IPS DF 6.9 (cell line): ENCODE measurements at regions not wholly inside any gene's neighbourhood (a gene's known extent, or its start where the extent isn't known, plus 50 kb on each side); places are given as distances from the start of the nearest gene placed in this dataset.
"Not testable (repeated sequence)": the region's sequence is repeated elsewhere in the genome, so short reads cannot be mapped to it uniquely, and the experiment has no call there.

Experiments used
- DNase-seq: peaks from one replicate; pipeline ENCODE4 v3.0.0-alpha.2; 2013; ENCODE audit warnings: low read depth, low spot score
- H3K27ac ChIP-seq: one replicate; pipeline ENCODE4 v1.5.1; 2013; ENCODE audit warnings: low read length, control low read depth
- H3K27me3 ChIP-seq: 2 replicates; pipeline ENCODE4 v1.6.1; 2013; ENCODE audit warnings: mild to moderate bottlenecking, low read length; ENCODE audit not compliant: control insufficient read depth, insufficient read depth
- H3K36me3 ChIP-seq: 2 replicates; pipeline ENCODE4 v1.6.1; 2013; ENCODE audit warnings: low read length; ENCODE audit not compliant: control insufficient read depth, insufficient read depth
- H3K4me1 ChIP-seq: 2 replicates; pipeline ENCODE4 v1.6.1; 2013; ENCODE audit warnings: low read length; ENCODE audit not compliant: control insufficient read depth, insufficient read depth
- H3K4me3 ChIP-seq: 2 replicates; pipeline ENCODE4 v1.5.1; 2013; ENCODE audit warnings: mild to moderate bottlenecking, low read length
- H3K9me3 ChIP-seq: 2 replicates; pipeline ENCODE4 v1.6.1; 2013; ENCODE audit warnings: low read length, inconsistent platforms; ENCODE audit not compliant: control insufficient read depth, insufficient read depth
- WGBS: extraction: QIAGEN DNeasy Blood & Tissue Kit; methylation state at CpG from one replicate; pipeline ENCODE4 v1.1.7; 2013; ENCODE audit warnings: mixed read lengths, missing lambda C conversion rate; ENCODE audit not compliant: insufficient read length, insufficient coverage; 5-methylcytosine and 5-hydroxymethylcytosine counted together

GRCh38 chr4:58871509-58871908 is 1761.3 kb upstream of the IGFBP7 start:
- Histone ChIP-seq H3K27ac (no peak overlapping the region), H3K27me3 (no peaks in the 10 kb centered on the region), H3K4me1 (no peaks in the 10 kb centered on the region), H3K4me3 (no peak overlapping the region), H3K9me3 (no peaks in the 10 kb centered on the region), H3K36me3 (no peaks in the 10 kb centered on the region)
- no CpG with 5 or more reads among the region's 3 CpGs for WGBS
- no peak for DNase-seq

- Histone ChIP-seq H3K9me3 (no peaks in the 10 kb centered on the region), H3K4me3 (no peak overlapping the region), H3K36me3 (no peaks in the 10 kb centered on the region), H3K4me1 (no peaks in the 10 kb centered on the region), H3K27me3 (no peaks in the 10 kb centered on the region), H3K27ac (no peak overlapping the region)
- WGBS: no CpG with 5 or more reads among the region's 1 CpG
- DNase-seq: no peak
Measured at GRCh38 chr4:58849026-58849425, 1738.8 kb upstream of the IGFBP7 start.

DNA sequence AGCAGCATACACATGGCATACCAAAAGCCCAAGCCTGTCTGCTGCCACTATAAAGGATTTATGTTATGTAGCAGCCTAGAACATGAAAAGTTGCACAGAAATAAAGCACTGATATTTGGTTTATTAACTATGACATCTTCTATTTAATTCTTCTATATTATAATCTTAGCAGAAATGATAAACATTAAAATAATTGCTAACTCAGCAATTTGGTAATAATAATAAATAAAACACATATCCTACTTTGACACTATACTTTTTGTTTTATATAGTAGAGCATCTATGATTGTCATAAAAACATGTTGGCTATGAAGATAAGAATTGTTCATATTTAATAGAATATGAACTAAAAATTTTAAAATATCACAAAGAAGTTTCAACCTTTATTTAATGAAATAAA is 1733.3 kb upstream of the IGFBP7 start:
- no peak overlapping the region for H3K27ac ChIP-seq
- no peak for DNase-seq
- no peaks in the 10 kb centered on the region for H3K9me3 ChIP-seq
- H3K36me3 ChIP-seq: no peaks in the 10 kb centered on the region
- no peak overlapping the region for H3K4me3 ChIP-seq
- no peaks in the 10 kb centered on the region for H3K27me3 ChIP-seq
- no peaks in the 10 kb centered on the region for H3K4me1 ChIP-seq

DNA sequence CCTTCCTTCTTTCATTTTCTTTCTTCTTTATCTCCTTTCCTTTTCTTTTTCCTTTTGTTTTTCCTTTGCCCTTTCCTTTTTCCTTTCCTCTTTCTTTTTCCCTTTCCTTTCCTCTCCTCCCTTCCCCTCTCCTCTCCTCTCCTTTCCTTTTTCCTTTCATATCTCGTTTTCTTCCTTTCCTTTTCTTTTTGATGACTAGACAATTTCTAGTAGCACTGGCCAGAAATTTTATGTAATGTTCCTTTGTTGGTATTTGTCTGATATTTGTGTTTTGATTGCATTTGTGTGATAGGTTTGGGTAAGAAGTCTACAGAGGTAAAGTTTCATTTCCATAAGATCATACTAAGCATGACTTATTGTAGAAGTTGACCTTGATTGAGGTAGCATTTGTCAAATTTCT is 1722.9 kb upstream of the IGFBP7 start:
- no peak for DNase-seq
- 100% methylated on average over 1 of the region's 1 CpG for WGBS
- H3K4me1 ChIP-seq: no peaks in the 10 kb centered on the region
- no peak overlapping the region for H3K4me3 ChIP-seq
- H3K27me3 ChIP-seq: no peaks in the 10 kb centered on the region
- H3K27ac ChIP-seq: no peak overlapping the region
- H3K9me3 ChIP-seq: no peaks in the 10 kb centered on the region
- H3K36me3 ChIP-seq: no peaks in the 10 kb centered on the region

DNA sequence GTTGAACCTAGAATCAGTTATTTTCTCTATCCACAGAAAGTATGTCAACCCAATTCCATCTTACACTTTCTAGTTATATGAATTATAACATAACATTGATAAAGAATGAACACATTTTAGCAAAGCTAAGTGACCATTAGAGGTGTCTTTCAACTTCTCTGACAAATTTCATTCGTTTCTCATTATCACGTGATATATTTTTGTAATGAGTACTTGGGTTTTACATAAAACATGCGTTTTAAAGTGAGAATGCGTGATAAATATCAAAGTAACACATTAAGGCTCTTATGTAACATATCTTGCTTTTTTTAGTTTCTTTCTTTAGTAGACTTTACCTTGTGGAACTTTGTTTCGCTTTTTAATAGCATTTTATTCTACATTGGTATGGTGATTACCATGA is 1715.1 kb upstream of the IGFBP7 start:
- WGBS: no CpG with 5 or more reads among the region's 5 CpGs
- Histone ChIP-seq H3K36me3 (no peaks in the 10 kb centered on the region), H3K27me3 (no peaks in the 10 kb centered on the region), H3K4me3 (no peak overlapping the region), H3K27ac (no peak overlapping the region), H3K9me3 (no peaks in the 10 kb centered on the region), H3K4me1 (no peaks in the 10 kb centered on the region)
- DNase-seq: no peak

DNA sequence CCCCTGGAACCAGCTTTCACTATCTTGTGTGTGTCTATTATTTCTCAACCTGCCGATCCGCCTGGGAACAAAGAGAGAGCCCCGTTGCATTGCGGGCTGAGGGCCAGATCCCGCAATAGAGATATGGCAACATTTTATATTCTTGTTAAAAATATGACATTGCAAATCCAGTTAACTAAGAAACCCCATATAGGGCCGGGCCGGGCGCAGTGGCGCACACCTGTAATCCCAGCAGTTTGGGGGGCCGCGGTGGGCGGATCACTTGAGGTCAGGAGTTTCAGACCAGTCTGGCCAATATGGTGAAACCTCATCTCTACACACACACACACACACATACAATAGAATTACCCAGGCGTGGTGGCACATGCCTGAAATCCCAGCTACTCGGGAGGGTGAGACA is 1708.4 kb upstream of the IGFBP7 start:
- WGBS: no CpG with 5 or more reads among the region's 14 CpGs
- H3K4me3 ChIP-seq, H3K36me3 ChIP-seq, H3K27me3 ChIP-seq, H3K4me1 ChIP-seq, DNase-seq, H3K9me3 ChIP-seq, H3K27ac ChIP-seq: not testable (repeated sequence)

DNA sequence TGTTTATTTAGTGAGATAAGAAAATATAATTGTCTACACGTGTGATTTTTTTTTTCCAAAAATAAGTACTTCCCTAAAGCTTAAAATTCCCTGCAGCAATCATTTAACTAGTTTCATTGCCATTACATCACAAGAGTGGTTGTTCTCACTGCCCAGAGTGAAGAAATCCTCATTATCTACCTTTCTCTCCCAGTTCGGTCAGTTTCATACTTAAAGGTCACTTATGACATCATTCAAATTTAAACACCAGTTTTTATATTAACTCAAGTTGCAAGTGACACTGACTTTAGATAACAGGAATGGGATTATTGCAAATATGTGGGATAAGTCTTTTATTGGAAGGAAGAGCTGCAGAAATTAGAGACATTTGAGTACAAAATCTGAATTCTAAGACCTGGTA is 1699.8 kb upstream of the IGFBP7 start:
- Histone ChIP-seq H3K27me3 (no peaks in the 10 kb centered on the region), H3K27ac (no peak overlapping the region), H3K4me3 (no peak overlapping the region), H3K36me3 (no peaks in the 10 kb centered on the region), H3K9me3 (no peaks in the 10 kb centered on the region), H3K4me1 (no peaks in the 10 kb centered on the region; the same call in 1 of the 2 replicates)
- no CpG with 5 or more reads among the region's 2 CpGs for WGBS
- DNase-seq: no peak

DNA sequence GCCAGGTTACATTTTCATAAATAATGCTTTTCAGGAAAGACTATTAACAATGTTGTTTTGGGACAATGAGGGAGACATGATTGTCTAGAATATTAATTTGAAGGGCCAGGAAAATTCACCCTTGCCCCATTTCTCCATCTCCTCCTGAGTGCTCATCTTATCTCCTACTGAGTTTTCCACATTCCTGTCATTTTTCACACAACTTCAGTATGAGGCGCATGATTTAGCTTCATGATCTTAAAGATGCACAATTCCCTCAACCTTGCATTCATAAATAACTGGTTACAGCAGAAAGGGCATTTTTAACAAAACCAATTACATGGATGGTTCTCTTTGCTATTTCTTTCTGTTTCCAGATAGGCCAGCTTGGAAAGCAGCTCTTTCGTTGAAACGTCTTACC is 1699.2 kb upstream of the IGFBP7 start:
- no peaks in the 10 kb centered on the region; the same call in 1 of the 2 replicates for H3K4me1 ChIP-seq
- no peak overlapping the region for H3K4me3 ChIP-seq
- WGBS: no CpG with 5 or more reads among the region's 3 CpGs
- H3K36me3 ChIP-seq: no peaks in the 10 kb centered on the region
- H3K27ac ChIP-seq: no peak overlapping the region
- H3K27me3 ChIP-seq: no peaks in the 10 kb centered on the region
- H3K9me3 ChIP-seq: no peaks in the 10 kb centered on the region
- no peak for DNase-seq

GRCh38 chr4:58808817-58809216 is 1698.6 kb upstream of the IGFBP7 start:
- Histone ChIP-seq H3K27me3 (no peaks in the 10 kb centered on the region), H3K4me1 (no peaks in the 10 kb centered on the region; the same call in 1 of the 2 replicates), H3K4me3 (no peak overlapping the region), H3K9me3 (no peaks in the 10 kb centered on the region), H3K36me3 (no peaks in the 10 kb centered on the region), H3K27ac (no peak overlapping the region)
- no CpG with 5 or more reads among the region's 2 CpGs for WGBS
- no peak for DNase-seq

- H3K4me3 ChIP-seq: no peak overlapping the region
- WGBS: no CpG with 5 or more reads among the region's 2 CpGs
- DNase-seq: no peak
- H3K36me3 ChIP-seq: no peaks in the 10 kb centered on the region
- no peaks in the 10 kb centered on the region for H3K9me3 ChIP-seq
- no peaks in the 10 kb centered on the region for H3K27me3 ChIP-seq
- H3K27ac ChIP-seq: no peak overlapping the region
- no peaks in the 10 kb centered on the region for H3K4me1 ChIP-seq
Measured at GRCh38 chr4:58807843-58808615, 1697.8 kb upstream of the IGFBP7 start.

DNA sequence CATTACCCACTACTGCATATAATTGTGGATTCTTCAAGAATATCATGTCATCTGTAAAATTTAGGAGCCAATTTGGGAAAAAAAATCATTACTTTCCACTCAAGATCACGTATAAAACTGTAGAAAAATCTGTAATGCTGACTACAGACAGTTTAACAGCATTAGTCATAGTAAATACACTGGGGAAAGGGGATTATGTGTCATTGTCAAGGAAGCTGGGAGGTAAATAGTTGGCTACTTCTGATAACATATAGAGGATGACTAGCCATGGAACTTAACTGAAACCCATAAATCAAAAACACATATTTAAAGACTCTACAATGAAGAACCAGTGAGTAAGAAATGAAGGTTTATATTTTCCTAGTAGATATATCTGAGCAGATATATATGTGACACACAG is 1666.4 kb upstream of the IGFBP7 start:
- no CpG with 5 or more reads among the region's 1 CpG for WGBS
- Histone ChIP-seq H3K4me3 (no peak overlapping the region), H3K27me3 (no peaks in the 10 kb centered on the region), H3K27ac (no peak overlapping the region), H3K9me3 (no peaks in the 10 kb centered on the region), H3K4me1 (no peaks in the 10 kb centered on the region), H3K36me3 (no peaks in the 10 kb centered on the region)
- no peak for DNase-seq
